ENCODE measurements at regions not wholly inside any gene's neighbourhood (a gene's known extent, or its start where the extent isn't known, plus 50 kb on each side); places are given as distances from the start of the nearest gene placed in this dataset.

GRCh38 chr4:107212565-107212964, 176.5 kb upstream of the DKK2 start:
- Histone ChIP-seq H3K27ac (ENCODE audit: low read depth, low read length) (no peak overlapping the region), H3K4me3 (ENCODE audit: low read depth, low read length) (no peak overlapping the region), H3K9me3 (ENCODE audit: control insufficient read depth, insufficient read depth, low read length) (no peaks in the 10 kb centered on the region), H3K4me1 (ENCODE audit: control insufficient read depth, insufficient read depth, low read length) (no peaks in the 10 kb centered on the region), H3K36me3 (ENCODE audit: control insufficient read depth, insufficient read depth, low read length) (no peaks in the 10 kb centered on the region), H3K27me3 (ENCODE audit: control insufficient read depth, insufficient read depth, low read length) (no peaks in the 10 kb centered on the region)
- no peak for DNase-seq (ENCODE audit: low read depth in 4 of 6, low spot score in 6 of 6)
- 80% methylated on average over 1 of the region's 2 CpGs for WGBS (ENCODE audit: insufficient coverage)

- 55% methylated on average over 11 of the region's 13 CpGs for WGBS (ENCODE audit: insufficient coverage)
- no peak overlapping the region for H3K27ac ChIP-seq (ENCODE audit: low read depth, low read length)
- no peaks in the 10 kb centered on the region for H3K4me1 ChIP-seq (ENCODE audit: control insufficient read depth, insufficient read depth, low read length)
- H3K4me3 ChIP-seq (ENCODE audit: low read depth, low read length): peak overlapping the region; percentile 13
- H3K27me3 ChIP-seq (ENCODE audit: control insufficient read depth, insufficient read depth, low read length): no peaks in the 10 kb centered on the region
- H3K36me3 ChIP-seq (ENCODE audit: control insufficient read depth, insufficient read depth, low read length): no peaks in the 10 kb centered on the region
- peak in 2 of 6 donors; percentile 4 to 20 for DNase-seq (ENCODE audit: low read depth in 4 of 6, low spot score in 6 of 6)
- H3K9me3 ChIP-seq (ENCODE audit: control insufficient read depth, insufficient read depth, low read length): no peaks in the 10 kb centered on the region
These were observed 174.5 kb upstream of the DKK2 start for GRCh38 chr4:107210450-107211239.

- Histone ChIP-seq H3K4me1 (ENCODE audit: control insufficient read depth, insufficient read depth, low read length) (no peaks in the 10 kb centered on the region), H3K4me3 (ENCODE audit: low read depth, low read length) (no peak overlapping the region), H3K27me3 (ENCODE audit: control insufficient read depth, insufficient read depth, low read length) (no peaks in the 10 kb centered on the region), H3K36me3 (ENCODE audit: control insufficient read depth, insufficient read depth, low read length) (no peaks in the 10 kb centered on the region), H3K9me3 (ENCODE audit: control insufficient read depth, insufficient read depth, low read length) (no peaks in the 10 kb centered on the region), H3K27ac (ENCODE audit: low read depth, low read length) (no peak overlapping the region)
- no peak for DNase-seq (ENCODE audit: low read depth in 4 of 6, low spot score in 6 of 6)
- WGBS (ENCODE audit: insufficient coverage): no CpG with 5 or more reads among the region's 8 CpGs
These were observed 167.6 kb upstream of the DKK2 start for GRCh38 chr4:107203733-107204132.

- H3K4me1 ChIP-seq (ENCODE audit: control insufficient read depth, insufficient read depth, low read length): no peaks in the 10 kb centered on the region
- H3K27ac ChIP-seq (ENCODE audit: low read depth, low read length): no peak overlapping the region
- H3K9me3 ChIP-seq (ENCODE audit: control insufficient read depth, insufficient read depth, low read length): no peaks in the 10 kb centered on the region
- H3K27me3 ChIP-seq (ENCODE audit: control insufficient read depth, insufficient read depth, low read length): no peaks in the 10 kb centered on the region
- no peaks in the 10 kb centered on the region for H3K36me3 ChIP-seq (ENCODE audit: control insufficient read depth, insufficient read depth, low read length)
- DNase-seq (ENCODE audit: low read depth in 4 of 6, low spot score in 6 of 6): peak in 1 of 6 donors; percentile 26
- no peak overlapping the region for H3K4me3 ChIP-seq (ENCODE audit: low read depth, low read length)
- 44% methylated on average over 4 of the region's 7 CpGs for WGBS (ENCODE audit: insufficient coverage)
These were observed 166.6 kb upstream of the DKK2 start for GRCh38 chr4:107202744-107203143.

- H3K9me3 ChIP-seq (ENCODE audit: control insufficient read depth, insufficient read depth, low read length): no peaks in the 10 kb centered on the region
- H3K27ac ChIP-seq (ENCODE audit: low read depth, low read length): no peak overlapping the region
- WGBS (ENCODE audit: insufficient coverage): 89% methylated on average over 1 of the region's 4 CpGs
- H3K36me3 ChIP-seq (ENCODE audit: control insufficient read depth, insufficient read depth, low read length): no peaks in the 10 kb centered on the region
- H3K27me3 ChIP-seq (ENCODE audit: control insufficient read depth, insufficient read depth, low read length): no peaks in the 10 kb centered on the region
- no peak for DNase-seq (ENCODE audit: low read depth in 4 of 6, low spot score in 6 of 6)
- H3K4me1 ChIP-seq (ENCODE audit: control insufficient read depth, insufficient read depth, low read length): no peaks in the 10 kb centered on the region
- H3K4me3 ChIP-seq (ENCODE audit: low read depth, low read length): no peak overlapping the region
These were observed 161.0 kb upstream of the DKK2 start for GRCh38 chr4:107197121-107197520.

GRCh38 chr4:107196312-107196711, 160.2 kb upstream of the DKK2 start:
- H3K27ac ChIP-seq (ENCODE audit: low read depth, low read length): no peak overlapping the region
- H3K27me3 ChIP-seq (ENCODE audit: control insufficient read depth, insufficient read depth, low read length): no peaks in the 10 kb centered on the region
- no peaks in the 10 kb centered on the region for H3K4me1 ChIP-seq (ENCODE audit: control insufficient read depth, insufficient read depth, low read length)
- no peak for DNase-seq (ENCODE audit: low read depth in 4 of 6, low spot score in 6 of 6)
- no peak overlapping the region for H3K4me3 ChIP-seq (ENCODE audit: low read depth, low read length)
- no peaks in the 10 kb centered on the region for H3K9me3 ChIP-seq (ENCODE audit: control insufficient read depth, insufficient read depth, low read length)
- WGBS (ENCODE audit: insufficient coverage): 78% methylated on average over 1 of the region's 2 CpGs
- no peaks in the 10 kb centered on the region for H3K36me3 ChIP-seq (ENCODE audit: control insufficient read depth, insufficient read depth, low read length)

GRCh38 chr4:107194005-107194404, 157.9 kb upstream of the DKK2 start:
- H3K4me3 ChIP-seq (ENCODE audit: low read depth, low read length): no peak overlapping the region
- DNase-seq (ENCODE audit: low read depth in 4 of 6, low spot score in 6 of 6): no peak
- H3K27me3 ChIP-seq (ENCODE audit: control insufficient read depth, insufficient read depth, low read length): no peaks in the 10 kb centered on the region
- no peak overlapping the region for H3K27ac ChIP-seq (ENCODE audit: low read depth, low read length)
- no peaks in the 10 kb centered on the region for H3K4me1 ChIP-seq (ENCODE audit: control insufficient read depth, insufficient read depth, low read length)
- 78% methylated on average over 1 of the region's 4 CpGs for WGBS (ENCODE audit: insufficient coverage)
- H3K36me3 ChIP-seq (ENCODE audit: control insufficient read depth, insufficient read depth, low read length): no peaks in the 10 kb centered on the region
- no peaks in the 10 kb centered on the region for H3K9me3 ChIP-seq (ENCODE audit: control insufficient read depth, insufficient read depth, low read length)

GRCh38 chr4:107192601-107193000, 156.5 kb upstream of the DKK2 start:
- Histone ChIP-seq H3K4me3 (ENCODE audit: low read depth, low read length) (no peak overlapping the region), H3K36me3 (ENCODE audit: control insufficient read depth, insufficient read depth, low read length) (no peaks in the 10 kb centered on the region), H3K27me3 (ENCODE audit: control insufficient read depth, insufficient read depth, low read length) (no peaks in the 10 kb centered on the region), H3K27ac (ENCODE audit: low read depth, low read length) (no peak overlapping the region), H3K9me3 (ENCODE audit: control insufficient read depth, insufficient read depth, low read length) (no peaks in the 10 kb centered on the region), H3K4me1 (ENCODE audit: control insufficient read depth, insufficient read depth, low read length) (no peaks in the 10 kb centered on the region)
- WGBS (ENCODE audit: insufficient coverage): 93% methylated on average over 2 of the region's 6 CpGs
- no peak for DNase-seq (ENCODE audit: low read depth in 4 of 6, low spot score in 6 of 6)

GRCh38 chr4:107187091-107187490, 151.0 kb upstream of the DKK2 start:
- no peaks in the 10 kb centered on the region for H3K36me3 ChIP-seq (ENCODE audit: control insufficient read depth, insufficient read depth, low read length)
- no peaks in the 10 kb centered on the region for H3K27me3 ChIP-seq (ENCODE audit: control insufficient read depth, insufficient read depth, low read length)
- H3K27ac ChIP-seq (ENCODE audit: low read depth, low read length): no peak overlapping the region
- DNase-seq (ENCODE audit: low read depth in 4 of 6, low spot score in 6 of 6): no peak
- H3K4me1 ChIP-seq (ENCODE audit: control insufficient read depth, insufficient read depth, low read length): no peaks in the 10 kb centered on the region
- H3K9me3 ChIP-seq (ENCODE audit: control insufficient read depth, insufficient read depth, low read length): no peaks in the 10 kb centered on the region
- no CpG with 5 or more reads among the region's 2 CpGs for WGBS (ENCODE audit: insufficient coverage)
- H3K4me3 ChIP-seq (ENCODE audit: low read depth, low read length): no peak overlapping the region

GRCh38 chr4:107183155-107183774, 147.2 kb upstream of the DKK2 start:
- no peaks in the 10 kb centered on the region for H3K27me3 ChIP-seq (ENCODE audit: control insufficient read depth, insufficient read depth, low read length)
- H3K9me3 ChIP-seq (ENCODE audit: control insufficient read depth, insufficient read depth, low read length): no peaks in the 10 kb centered on the region
- no peaks in the 10 kb centered on the region for H3K36me3 ChIP-seq (ENCODE audit: control insufficient read depth, insufficient read depth, low read length)
- WGBS (ENCODE audit: insufficient coverage): no CpG with 5 or more reads among the region's 3 CpGs
- H3K4me1 ChIP-seq (ENCODE audit: control insufficient read depth, insufficient read depth, low read length): no peaks in the 10 kb centered on the region
- H3K27ac ChIP-seq (ENCODE audit: low read depth, low read length): no peak overlapping the region
- peak in 4 of 6 donors; percentile 15 to 85 (median 50) for DNase-seq (ENCODE audit: low read depth in 4 of 6, low spot score in 6 of 6)
- H3K4me3 ChIP-seq (ENCODE audit: low read depth, low read length): no peak overlapping the region

All from spinal cord (tissue), 9 donors.